GM12872 (cell line): ENCODE measurements at regions not wholly inside any gene's neighbourhood (a gene's known extent, or its start where the extent isn't known, plus 50 kb on each side); places are given as distances from the start of the nearest gene placed in this dataset.

Experiments used
- TF ChIP-seq, protein P1 (sequence below): IDR thresholded peaks from 3 replicates; pipeline ENCODE4 v1.5.1; 2011; ENCODE audit warnings: low read depth, mild to moderate bottlenecking, low read length, moderate library complexity; ENCODE audit not compliant: insufficient read depth

- TF ChIP-seq, protein P1, sequence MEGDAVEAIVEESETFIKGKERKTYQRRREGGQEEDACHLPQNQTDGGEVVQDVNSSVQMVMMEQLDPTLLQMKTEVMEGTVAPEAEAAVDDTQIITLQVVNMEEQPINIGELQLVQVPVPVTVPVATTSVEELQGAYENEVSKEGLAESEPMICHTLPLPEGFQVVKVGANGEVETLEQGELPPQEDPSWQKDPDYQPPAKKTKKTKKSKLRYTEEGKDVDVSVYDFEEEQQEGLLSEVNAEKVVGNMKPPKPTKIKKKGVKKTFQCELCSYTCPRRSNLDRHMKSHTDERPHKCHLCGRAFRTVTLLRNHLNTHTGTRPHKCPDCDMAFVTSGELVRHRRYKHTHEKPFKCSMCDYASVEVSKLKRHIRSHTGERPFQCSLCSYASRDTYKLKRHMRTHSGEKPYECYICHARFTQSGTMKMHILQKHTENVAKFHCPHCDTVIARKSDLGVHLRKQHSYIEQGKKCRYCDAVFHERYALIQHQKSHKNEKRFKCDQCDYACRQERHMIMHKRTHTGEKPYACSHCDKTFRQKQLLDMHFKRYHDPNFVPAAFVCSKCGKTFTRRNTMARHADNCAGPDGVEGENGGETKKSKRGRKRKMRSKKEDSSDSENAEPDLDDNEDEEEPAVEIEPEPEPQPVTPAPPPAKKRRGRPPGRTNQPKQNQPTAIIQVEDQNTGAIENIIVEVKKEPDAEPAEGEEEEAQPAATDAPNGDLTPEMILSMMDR = no peak
Measured at GRCh38 chr11:69928975-69929374, 109.8 kb upstream of the FGF3 start.

GRCh38 chr11:69930081-69931059 lies 111.2 kb upstream of the FGF3 start:
- TF ChIP-seq, protein P1 = no peak

DNA sequence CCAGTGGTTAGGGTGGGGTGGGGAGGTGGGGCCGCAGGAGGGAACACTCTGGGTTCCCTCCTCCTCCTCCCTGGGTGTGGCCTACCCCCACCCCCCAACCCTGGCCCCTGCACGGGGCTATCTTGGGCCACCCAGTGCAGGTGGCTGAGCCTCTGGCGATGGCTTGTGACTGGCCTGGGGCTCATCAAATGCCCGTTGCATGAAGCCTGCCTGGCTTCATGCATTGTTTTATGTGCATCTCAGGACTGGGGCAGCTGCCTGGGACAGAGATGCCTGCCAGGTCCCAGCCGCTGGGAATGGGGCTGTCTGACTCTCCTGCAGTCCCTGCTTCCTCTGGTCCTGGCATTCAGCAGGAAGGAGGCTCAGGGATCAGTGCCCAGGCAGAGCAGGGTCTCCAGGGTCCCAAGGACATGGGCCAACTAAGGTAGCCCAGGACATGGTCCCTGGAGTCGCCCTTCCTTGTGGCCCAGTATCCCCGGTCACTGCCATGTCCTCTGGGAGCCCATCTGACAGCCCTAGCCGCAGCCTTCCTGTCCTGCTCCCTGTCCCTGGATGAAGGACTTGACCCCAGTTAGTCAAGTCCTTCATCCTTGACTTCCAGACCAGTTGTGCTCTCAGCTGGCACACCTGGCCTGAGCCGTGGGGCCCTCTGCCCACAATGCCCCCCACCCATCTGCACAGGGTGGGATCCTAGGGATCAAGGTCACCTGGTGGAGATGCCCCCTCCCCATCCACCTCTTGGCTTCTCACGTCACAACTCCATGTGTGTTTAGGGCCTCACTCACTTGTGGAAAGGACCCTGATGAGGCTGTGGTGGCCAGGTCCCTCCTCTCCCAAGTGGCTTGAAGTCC lies 112.1 kb upstream of the FGF3 start:
- TF ChIP-seq, protein P1 = no peak

- TF ChIP-seq, protein P1 = no peak
Measured at GRCh38 chr11:69931994-69932910, 113.0 kb upstream of the FGF3 start.

GRCh38 chr11:69934861-69935494 lies 115.8 kb upstream of the FGF3 start:
- TF ChIP-seq, protein P1 = no peak

DNA sequence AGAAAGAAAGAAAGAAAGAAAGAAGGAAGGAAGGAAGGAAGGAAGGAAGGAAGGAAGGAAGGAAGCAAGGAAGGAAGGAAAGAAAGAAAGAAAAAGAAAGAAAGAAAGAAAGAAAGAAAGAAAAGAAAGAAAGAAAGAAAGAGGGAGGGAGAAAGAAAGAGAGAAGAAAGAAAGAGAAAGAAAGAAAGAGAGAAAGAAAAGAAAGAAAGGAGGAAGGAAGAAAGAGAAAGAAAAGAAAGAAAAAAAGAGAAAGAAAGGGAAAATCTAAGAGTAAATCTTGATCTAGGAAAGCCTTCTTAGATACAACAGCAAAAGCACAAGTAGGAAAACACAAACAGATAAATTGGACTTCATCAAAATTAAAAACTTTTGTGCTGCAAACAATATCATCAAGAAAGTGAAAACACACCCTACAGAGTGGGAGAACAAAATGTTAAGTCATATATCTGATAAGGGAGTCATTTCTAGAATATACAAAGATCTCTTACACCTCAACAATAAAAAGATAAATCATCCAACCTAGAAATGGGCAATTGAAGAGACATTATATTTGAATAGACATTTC lies 116.8 kb upstream of the FGF3 start:
- TF ChIP-seq, protein P1 = no peak
